Astrocyte (in vitro differentiated cells and primary cell): ENCODE measurements at regions not wholly inside any gene's neighbourhood (a gene's known extent, or its start where the extent isn't known, plus 50 kb on each side); places are given as distances from the start of the nearest gene placed in this dataset.
A peak's percentile ranks its signal among the peaks of the same experiment; 100 is the strongest.

ENCODE experiments used
- DNase-seq: peaks from one replicate; pipeline ENCODE4 v3.0.0-alpha.2; 2010; ENCODE audit warnings: low read depth
- FAIRE-seq: peaks from 2 replicates; lab custom pipeline; 2011; peaks lifted over from hg19 to GRCh38; lab: Jason Lieb, UNC
- H2AFZ ChIP-seq: 2 replicates; pipeline ENCODE4 v1.6.0; 2012; ENCODE audit warnings: low read depth, low read length, inconsistent platforms
- H3K27ac ChIP-seq: 2 replicates; pipeline ENCODE4 v1.5.1; 2011; ENCODE audit warnings: low read depth, low read length, inconsistent platforms
- H3K27me3 ChIP-seq: 2 replicates; pipeline ENCODE4 v1.6.0; 2011; ENCODE audit warnings: low read length, inconsistent platforms; ENCODE audit not compliant: insufficient read depth
- H3K36me3 ChIP-seq: 2 replicates; pipeline ENCODE4 v1.5.1; 2011; ENCODE audit warnings: low read length, inconsistent platforms; ENCODE audit not compliant: insufficient read depth
- H3K4me1 ChIP-seq: 2 replicates; pipeline ENCODE4 v1.5.1; 2011; ENCODE audit warnings: low read length, inconsistent platforms; ENCODE audit not compliant: insufficient read depth
- H3K4me2 ChIP-seq: 2 replicates; pipeline ENCODE4 v1.6.0; 2012; ENCODE audit warnings: low read length, inconsistent platforms
- H3K4me3 ChIP-seq: 2 replicates; pipeline ENCODE4 v1.5.1; 2011; ENCODE audit warnings: low read depth, mild to moderate bottlenecking, low read length, inconsistent platforms; ENCODE audit not compliant: insufficient read depth
- H3K79me2 ChIP-seq: 2 replicates; pipeline ENCODE4 v1.6.0; 2012; ENCODE audit warnings: mild to moderate bottlenecking, low read length, inconsistent platforms; ENCODE audit not compliant: insufficient read depth
- H3K9ac ChIP-seq: 2 replicates; pipeline ENCODE4 v1.6.0; 2012; ENCODE audit warnings: mild to moderate bottlenecking, low read length, inconsistent platforms
- H3K9me3 ChIP-seq: 2 replicates; pipeline ENCODE4 v1.5.1; 2012; ENCODE audit warnings: low read depth, mild to moderate bottlenecking, low read length, inconsistent platforms; ENCODE audit not compliant: insufficient read depth
- H4K20me1 ChIP-seq: 2 replicates; pipeline ENCODE4 v1.6.0; 2012; ENCODE audit warnings: low read length, inconsistent platforms; ENCODE audit not compliant: insufficient read depth
- H3K27ac Mint-ChIP-seq: one replicate; pipeline ENCODE4 v1.8.0; 2021; ENCODE audit warnings: mild to moderate bottlenecking, mixed read lengths; ENCODE audit not compliant: unreplicated experiment
- H3K27me3 Mint-ChIP-seq: one replicate; pipeline ENCODE4 v1.8.0; 2021; ENCODE audit warnings: low read depth, mixed read lengths; ENCODE audit not compliant: unreplicated experiment
- H3K36me3 Mint-ChIP-seq: one replicate; pipeline ENCODE4 v1.8.0; 2021; ENCODE audit warnings: low read depth, mixed read lengths; ENCODE audit not compliant: unreplicated experiment
- H3K4me1 Mint-ChIP-seq: one replicate; pipeline ENCODE4 v1.8.0; 2021; ENCODE audit warnings: low read depth, mixed read lengths; ENCODE audit not compliant: unreplicated experiment
- H3K4me3 Mint-ChIP-seq: one replicate; pipeline ENCODE4 v1.8.0; 2021; ENCODE audit warnings: mild to moderate bottlenecking, moderate library complexity, mixed read lengths; ENCODE audit not compliant: unreplicated experiment
- H3K9me3 Mint-ChIP-seq: one replicate; pipeline ENCODE4 v1.8.0; 2021; ENCODE audit warnings: mild to moderate bottlenecking, mixed read lengths; ENCODE audit not compliant: unreplicated experiment
- CTCF ChIP-seq: IDR thresholded peaks from 2 replicates; pipeline ENCODE4 v1.5.1; 2011; ENCODE audit warnings: low read depth, mild to moderate bottlenecking, inconsistent platforms, low read length, moderate library complexity; ENCODE audit not compliant: insufficient read depth
- EZH2 ChIP-seq: IDR thresholded peaks from 2 replicates; pipeline ENCODE4 v1.6.1; 2012; ENCODE audit warnings: mild to moderate bottlenecking, low read length, inconsistent platforms; ENCODE audit not compliant: insufficient read depth

- no peaks in the 10 kb centered on the region for H3K4me1 ChIP-seq
- H2AFZ ChIP-seq: peak overlapping the region; percentile 39
- no peaks in the 10 kb centered on the region for H3K9me3 ChIP-seq
- H3K4me1 Mint-ChIP-seq: peaks cover 4% of the 10 kb centered on the region
- no peaks in the 10 kb centered on the region for H3K79me2 ChIP-seq
- H3K4me2 ChIP-seq: no peak overlapping the region
- no peaks in the 10 kb centered on the region for H3K9me3 Mint-ChIP-seq
- no peaks in the 10 kb centered on the region for H4K20me1 ChIP-seq
- no peak for TF ChIP-seq EZH2
- H3K27ac Mint-ChIP-seq: no peak overlapping the region
- no peaks in the 10 kb centered on the region for H3K27me3 ChIP-seq
- FAIRE-seq (no peak), DNase-seq (no peak)
- H3K27me3 Mint-ChIP-seq: peaks cover 7% of the 10 kb centered on the region
- no peaks in the 10 kb centered on the region for H3K36me3 ChIP-seq
- no peaks in the 10 kb centered on the region for H3K36me3 Mint-ChIP-seq
- no peak overlapping the region for H3K4me3 Mint-ChIP-seq
- no peak overlapping the region for H3K4me3 ChIP-seq
- H3K27ac ChIP-seq: no peak overlapping the region
- no peak overlapping the region for H3K9ac ChIP-seq
Measured at GRCh38 chr20:24745617-24746350, 203.3 kb upstream of the CST7 start.

- Mint-ChIP-seq H3K36me3 (no peaks in the 10 kb centered on the region), H3K27ac (no peak overlapping the region), H3K9me3 (no peaks in the 10 kb centered on the region), H3K4me3 (no peak overlapping the region), H3K4me1 (peaks cover 4% of the 10 kb centered on the region), H3K27me3 (peaks cover 7% of the 10 kb centered on the region)
- no peak overlapping the region for H3K4me2 ChIP-seq
- TF ChIP-seq CTCF (no peak), EZH2 (no peak)
- no peaks in the 10 kb centered on the region for H4K20me1 ChIP-seq
- H3K27me3 ChIP-seq: no peaks in the 10 kb centered on the region
- no peak overlapping the region for H3K4me3 ChIP-seq
- no peak overlapping the region for H3K27ac ChIP-seq
- peak overlapping the region; percentile 39 for H2AFZ ChIP-seq
- H3K9ac ChIP-seq: no peak overlapping the region
- no peaks in the 10 kb centered on the region for H3K9me3 ChIP-seq
- H3K79me2 ChIP-seq: no peaks in the 10 kb centered on the region
- FAIRE-seq (no peak), DNase-seq (peak; percentile 3)
- no peaks in the 10 kb centered on the region for H3K4me1 ChIP-seq
- no peaks in the 10 kb centered on the region for H3K36me3 ChIP-seq
Measured at GRCh38 chr20:24746351-24746685, 202.8 kb upstream of the CST7 start.

GRCh38 chr20:24747010-24747712 lies 201.9 kb upstream of the CST7 start:
- H3K27me3 Mint-ChIP-seq: peaks cover 7% of the 10 kb centered on the region
- Histone ChIP-seq H3K36me3 (no peaks in the 10 kb centered on the region), H4K20me1 (no peaks in the 10 kb centered on the region), H3K79me2 (no peaks in the 10 kb centered on the region), H3K27ac (no peak overlapping the region), H2AFZ (no peak overlapping the region), H3K27me3 (no peaks in the 10 kb centered on the region), H3K4me1 (no peaks in the 10 kb centered on the region), H3K9me3 (no peaks in the 10 kb centered on the region), H3K4me2 (no peak overlapping the region), H3K9ac (no peak overlapping the region), H3K4me3 (no peak overlapping the region)
- no peaks in the 10 kb centered on the region for H3K9me3 Mint-ChIP-seq
- no peak overlapping the region for H3K4me3 Mint-ChIP-seq
- no peak for DNase-seq
- H3K36me3 Mint-ChIP-seq: no peaks in the 10 kb centered on the region
- no peak for TF ChIP-seq EZH2
- no peak for TF ChIP-seq CTCF
- FAIRE-seq: no peak
- H3K27ac Mint-ChIP-seq: no peak overlapping the region
- peaks cover 4% of the 10 kb centered on the region for H3K4me1 Mint-ChIP-seq
